ENCODE measurements at regions not wholly inside any gene's neighbourhood (a gene's known extent, or its start where the extent isn't known, plus 50 kb on each side); places are given as distances from the start of the nearest gene placed in this dataset.

GRCh38 chr14:45559626-45560025 lies 306.6 kb upstream of the MIS18BP1 start:
- TF ChIP-seq, protein P1, sequence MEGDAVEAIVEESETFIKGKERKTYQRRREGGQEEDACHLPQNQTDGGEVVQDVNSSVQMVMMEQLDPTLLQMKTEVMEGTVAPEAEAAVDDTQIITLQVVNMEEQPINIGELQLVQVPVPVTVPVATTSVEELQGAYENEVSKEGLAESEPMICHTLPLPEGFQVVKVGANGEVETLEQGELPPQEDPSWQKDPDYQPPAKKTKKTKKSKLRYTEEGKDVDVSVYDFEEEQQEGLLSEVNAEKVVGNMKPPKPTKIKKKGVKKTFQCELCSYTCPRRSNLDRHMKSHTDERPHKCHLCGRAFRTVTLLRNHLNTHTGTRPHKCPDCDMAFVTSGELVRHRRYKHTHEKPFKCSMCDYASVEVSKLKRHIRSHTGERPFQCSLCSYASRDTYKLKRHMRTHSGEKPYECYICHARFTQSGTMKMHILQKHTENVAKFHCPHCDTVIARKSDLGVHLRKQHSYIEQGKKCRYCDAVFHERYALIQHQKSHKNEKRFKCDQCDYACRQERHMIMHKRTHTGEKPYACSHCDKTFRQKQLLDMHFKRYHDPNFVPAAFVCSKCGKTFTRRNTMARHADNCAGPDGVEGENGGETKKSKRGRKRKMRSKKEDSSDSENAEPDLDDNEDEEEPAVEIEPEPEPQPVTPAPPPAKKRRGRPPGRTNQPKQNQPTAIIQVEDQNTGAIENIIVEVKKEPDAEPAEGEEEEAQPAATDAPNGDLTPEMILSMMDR (conservative IDR thresholded peaks at IDR 0.05; ENCODE audit: low read depth, low read length) = peak; percentile 14; the same call in 1 of the 2 replicates
- TF ChIP-seq EZH2phosphoT487 (IDR thresholded peaks at IDR 0.05; ENCODE audit: borderline replicate concordance, low read length) (no peak), EZH2 (IDR thresholded peaks at IDR 0.05; ENCODE audit: low read length, unreplicated experiment) (no peak)
